Myocyte (in vitro differentiated cells): ENCODE measurements at regions not wholly inside any gene's neighbourhood (a gene's known extent, or its start where the extent isn't known, plus 50 kb on each side); places are given as distances from the start of the nearest gene placed in this dataset.
"Not testable (repeated sequence)": the region's sequence is repeated elsewhere in the genome, so short reads cannot be mapped to it uniquely, and the experiment has no call there.

Source experiments
- DNase-seq: peaks from one replicate; pipeline ENCODE4 v3.0.0-alpha.2; 2012; ENCODE audit warnings: low read depth

DNA sequence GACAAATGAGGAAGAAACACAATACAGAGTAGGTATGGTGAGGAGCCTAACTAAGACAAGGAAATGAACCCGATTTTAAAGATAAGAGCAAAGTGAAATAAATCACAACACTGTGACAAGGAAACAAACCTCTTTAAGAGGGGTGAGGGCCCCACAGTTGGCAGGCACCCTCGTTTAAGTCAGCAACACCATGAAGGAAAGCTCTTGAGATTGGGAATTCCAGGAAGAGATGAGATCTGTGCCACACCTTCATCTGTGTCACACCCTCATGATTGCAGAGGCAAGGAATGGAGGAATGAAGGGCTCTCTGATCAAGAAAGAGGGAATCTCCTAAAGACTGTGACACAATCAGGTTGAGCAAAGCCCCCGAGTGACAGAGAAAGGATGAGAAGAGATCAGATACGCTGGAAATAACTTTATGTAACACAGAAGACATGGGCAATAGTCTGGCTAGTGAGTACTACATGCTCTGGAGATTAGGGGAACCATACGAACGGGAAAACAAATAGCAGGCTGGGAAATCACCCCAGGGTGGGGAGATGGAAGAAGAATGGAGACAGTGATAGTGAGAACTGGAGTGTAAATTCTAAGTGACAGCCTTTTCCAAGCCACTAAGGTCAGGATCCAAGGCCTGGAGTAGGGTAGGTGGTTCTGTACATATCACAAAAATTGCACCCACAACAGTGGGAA is 51.7 kb upstream of the TERB2 start:
- not testable (repeated sequence) for DNase-seq
